Posterior vena cava (tissue), 2 donors: ENCODE measurements at regions not wholly inside any gene's neighbourhood (a gene's known extent, or its start where the extent isn't known, plus 50 kb on each side); places are given as distances from the start of the nearest gene placed in this dataset.

ENCODE experiments used
- DNase-seq: peaks from one replicate; pipeline ENCODE4 v3.0.0-alpha.2; 2020; ENCODE audit warnings: low spot score
- intact Hi-C, 2 donors: fragments of 100-400 bp; cut with DNase I; formaldehyde crosslinking; loops; one replicate each; pipeline versions ENCODE4 v1.14.1 to v1.14.2; 2022 to 2023
- donor health status: DM: yes; HTN: yes; CAD: no.
- donor health status: DM: yes; HTN: yes; CAD: no.

GRCh38 chr5:33330426-33330825 lies 110.3 kb upstream of the TARS1 start:
- intact Hi-C loops = no loop called here
- DNase-seq = no peak

- DNase-seq = no peak
- intact Hi-C loops = no loop called here
Measured at GRCh38 chr5:33330992-33331391, 109.8 kb upstream of the TARS1 start.

GRCh38 chr5:33332804-33333203 lies 108.0 kb upstream of the TARS1 start:
- intact Hi-C loops = no loop called here
- no peak for DNase-seq

DNA sequence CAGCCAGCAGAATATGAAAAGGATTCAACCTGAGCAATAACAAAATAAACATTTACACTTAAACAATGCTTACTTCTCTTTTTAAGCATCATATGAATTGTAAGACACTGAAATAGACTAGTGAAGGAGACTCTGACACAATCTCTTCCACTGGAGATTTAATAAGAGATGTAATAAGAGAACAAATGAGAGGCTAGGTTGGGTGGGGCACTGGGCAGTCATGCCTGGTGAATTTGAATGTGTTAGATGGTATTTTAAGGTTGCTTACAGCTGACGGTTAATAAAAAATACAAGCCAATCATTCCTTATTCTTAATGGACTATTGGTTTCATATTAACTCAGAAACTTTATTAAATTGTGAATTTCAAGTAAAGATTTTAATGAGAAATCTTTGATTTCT lies 105.9 kb upstream of the TARS1 start:
- intact Hi-C loops = no loop called here
- no peak for DNase-seq

DNA sequence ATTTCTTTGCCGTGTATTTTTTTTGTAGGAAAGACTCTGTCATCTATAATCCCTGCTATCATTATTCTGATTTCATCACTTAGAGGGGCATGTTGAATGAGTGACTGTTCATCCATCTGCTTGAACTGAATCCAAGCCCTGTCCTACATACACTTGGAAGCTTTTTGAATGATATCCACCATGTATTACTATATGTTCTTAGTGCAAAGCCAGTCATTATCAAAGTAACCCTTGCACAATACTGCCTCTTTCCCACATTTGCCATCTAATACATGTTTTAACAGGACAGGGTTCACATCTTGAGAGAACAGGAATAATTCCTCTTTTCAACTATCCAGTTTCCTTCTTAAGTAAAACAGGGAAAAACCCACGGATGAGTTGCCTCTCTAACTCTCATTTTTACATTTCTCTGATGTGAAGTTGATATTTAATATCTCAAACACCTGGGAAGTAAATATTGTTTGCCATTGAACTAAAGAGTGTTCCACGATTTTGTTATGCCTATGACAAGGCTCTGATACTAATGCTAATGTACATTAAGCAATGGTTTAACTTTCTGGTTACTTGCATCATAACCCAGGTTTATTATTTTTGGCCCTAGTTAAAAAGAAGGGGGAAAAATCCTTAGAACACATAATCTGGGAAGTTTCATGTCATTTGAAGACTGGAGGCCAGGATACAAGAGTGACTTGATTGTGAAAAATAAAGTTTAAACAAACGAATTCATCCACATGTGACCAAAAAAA lies 103.7 kb upstream of the TARS1 start:
- no peak for DNase-seq
- intact Hi-C loops = no loop called here

DNA sequence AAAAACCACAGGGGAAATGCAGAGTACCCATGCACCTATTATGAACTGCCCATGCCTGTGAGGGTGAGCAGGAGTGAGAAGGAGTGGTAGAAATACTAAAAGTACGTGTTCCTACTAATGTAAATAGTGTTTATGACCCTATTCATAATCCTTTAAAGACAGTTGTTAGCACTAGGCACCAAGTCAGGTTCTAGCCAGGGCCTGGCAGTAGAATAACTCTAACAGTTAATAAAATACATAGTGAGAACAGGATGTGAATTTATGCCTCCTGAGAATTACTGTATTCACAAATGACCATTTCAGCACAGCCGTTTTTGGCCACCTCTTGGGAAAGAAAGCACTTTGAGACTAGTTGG lies 103.2 kb upstream of the TARS1 start:
- intact Hi-C loops = no loop called here
- no peak for DNase-seq

- intact Hi-C loops = no loop called here
- DNase-seq = no peak
Measured at GRCh38 chr5:33338336-33339110, 102.2 kb upstream of the TARS1 start.

DNA sequence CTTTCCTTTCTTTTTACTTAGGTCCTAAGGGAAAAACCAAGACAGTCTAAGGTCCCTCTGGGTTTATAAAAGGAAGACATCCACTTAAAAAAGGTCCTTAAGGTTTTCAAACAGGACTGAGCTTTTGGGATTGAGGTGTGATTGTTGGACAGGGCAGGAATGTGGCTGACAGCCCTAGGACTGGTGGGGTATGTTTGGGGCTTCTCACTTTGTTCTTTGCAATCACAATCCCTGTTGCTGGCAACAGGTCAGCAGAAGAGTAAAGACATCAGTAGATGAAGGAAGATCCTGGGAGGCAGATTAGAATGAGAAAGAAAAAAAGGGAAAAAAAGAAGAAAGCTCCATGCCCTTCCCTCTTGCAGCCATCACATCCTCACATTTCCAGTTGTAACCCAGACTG lies 101.4 kb upstream of the TARS1 start:
- intact Hi-C loops = no loop called here

DNA sequence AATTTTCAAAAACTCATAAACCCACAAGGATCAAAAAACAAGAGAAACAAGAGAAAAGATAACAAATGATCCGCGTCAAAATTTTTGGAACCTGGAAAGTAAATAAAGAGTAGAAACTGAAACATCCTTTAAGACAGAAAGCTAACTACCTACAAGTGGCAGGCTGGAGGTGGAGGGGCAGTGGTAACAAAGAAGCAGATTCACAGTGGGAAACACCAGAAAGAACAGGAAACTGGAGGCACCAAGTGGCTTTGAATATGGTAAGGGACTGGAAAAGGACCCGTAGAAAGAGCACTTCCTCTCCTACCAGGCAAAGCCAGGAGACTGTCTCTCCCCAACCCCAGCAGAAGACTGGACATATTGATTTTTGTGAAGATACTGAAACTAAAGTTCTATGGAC lies 100.6 kb upstream of the TARS1 start:
- intact Hi-C loops = no loop called here
- no peak for DNase-seq

More for the DNA sequence above, 101.4 kb upstream of the TARS1 start:
- no peak for DNase-seq

- intact Hi-C loops = no loop called here
Measured at GRCh38 chr5:33341351-33341750, 99.4 kb upstream of the TARS1 start.

GRCh38 chr5:33343676-33344327 lies 97.0 kb upstream of the TARS1 start:
- DNase-seq = no peak
- intact Hi-C loops = no loop called here

More at GRCh38 chr5:33341351-33341750, 99.4 kb upstream of the TARS1 start:
- DNase-seq = no peak

GRCh38 chr5:33346534-33346933 lies 94.2 kb upstream of the TARS1 start:
- no peak for DNase-seq
- intact Hi-C loops = no loop called here

- intact Hi-C loops = no loop called here
Measured at GRCh38 chr5:33361781-33362180, 79.0 kb upstream of the TARS1 start.

GRCh38 chr5:33362915-33363314 lies 77.8 kb upstream of the TARS1 start:
- intact Hi-C loops = no loop called here
- no peak for DNase-seq

More at GRCh38 chr5:33361781-33362180, 79.0 kb upstream of the TARS1 start:
- no peak for DNase-seq

DNA sequence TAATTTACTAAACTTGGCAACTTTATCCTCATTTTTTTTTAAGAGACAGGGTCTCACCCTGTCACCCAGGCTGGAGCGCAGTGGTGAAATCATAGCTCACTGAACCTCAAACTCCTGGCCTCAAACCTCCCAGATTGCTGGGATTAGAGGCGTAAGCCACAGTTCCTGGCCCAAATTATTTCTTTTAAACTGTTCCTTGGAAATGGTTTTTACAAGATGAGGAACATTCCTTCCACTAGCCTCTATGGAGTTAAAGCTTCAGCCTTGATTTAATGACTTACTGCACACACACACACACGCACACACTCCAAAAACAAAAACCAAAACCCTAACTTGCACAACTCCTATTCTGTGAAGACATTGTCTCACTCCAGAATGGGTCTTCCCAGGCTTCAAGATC lies 77.2 kb upstream of the TARS1 start:
- DNase-seq = no peak
- intact Hi-C loops = no loop called here

- intact Hi-C loops = no loop called here
- DNase-seq = no peak
Measured at GRCh38 chr5:33364406-33364805, 76.4 kb upstream of the TARS1 start.

DNA sequence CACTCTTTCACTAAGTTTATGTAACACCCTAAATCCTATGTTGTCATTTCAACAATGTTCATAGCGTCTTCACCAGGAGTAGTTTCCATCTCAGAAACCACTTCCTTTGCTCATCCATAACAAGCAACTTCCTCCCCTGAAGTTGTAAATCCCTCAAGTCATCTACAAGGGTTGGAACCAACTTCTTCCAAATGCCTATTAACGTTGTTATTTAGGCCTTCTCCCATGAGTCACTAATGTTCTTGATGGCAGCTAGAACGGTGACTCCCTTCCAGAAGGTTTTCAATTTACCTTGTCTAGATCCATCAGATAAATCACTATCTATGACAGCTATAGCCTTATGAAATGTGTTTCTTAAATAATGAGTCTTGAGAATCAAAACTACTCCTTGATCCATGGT lies 73.3 kb upstream of the TARS1 start:
- intact Hi-C loops = no loop called here
- DNase-seq = no peak

- DNase-seq = no peak
- intact Hi-C loops = no loop called here
Measured at GRCh38 chr5:33369485-33370465, 71.0 kb upstream of the TARS1 start.

DNA sequence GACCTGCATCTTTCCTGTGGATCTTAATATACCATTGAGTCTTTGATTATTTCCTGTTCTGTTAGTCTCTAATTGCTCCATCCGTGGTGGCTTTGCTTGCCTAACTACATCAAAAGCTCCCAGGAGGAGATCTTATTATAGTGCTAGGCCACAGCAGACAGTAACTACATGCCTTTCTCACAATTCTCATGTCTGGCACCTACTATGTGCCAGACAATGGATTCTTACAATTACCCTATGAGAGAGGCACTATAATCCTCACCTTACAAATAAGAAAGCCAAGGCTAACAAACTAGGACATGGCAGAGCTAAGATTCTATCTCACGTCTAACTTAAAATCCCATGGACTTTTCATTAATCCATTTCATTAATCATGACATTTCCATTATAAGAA lies 70.3 kb upstream of the TARS1 start:
- intact Hi-C loops = no loop called here
- no peak for DNase-seq
